Ammon's horn (tissue), 1 donor: ENCODE measurements at regions not wholly inside any gene's neighbourhood (a gene's known extent, or its start where the extent isn't known, plus 50 kb on each side); places are given as distances from the start of the nearest gene placed in this dataset.
A peak's percentile ranks its signal among the peaks of the same experiment; 100 is the strongest.

ENCODE experiments used
- DNase-seq: peaks from one replicate; pipeline ENCODE4 v3.0.0-alpha.2; 2016; ENCODE audit warnings: low spot score

- DNase-seq, result no peak
Observed at GRCh38 chr6:133631421-133631820, 257.5 kb upstream of the TCF21 start.

DNA sequence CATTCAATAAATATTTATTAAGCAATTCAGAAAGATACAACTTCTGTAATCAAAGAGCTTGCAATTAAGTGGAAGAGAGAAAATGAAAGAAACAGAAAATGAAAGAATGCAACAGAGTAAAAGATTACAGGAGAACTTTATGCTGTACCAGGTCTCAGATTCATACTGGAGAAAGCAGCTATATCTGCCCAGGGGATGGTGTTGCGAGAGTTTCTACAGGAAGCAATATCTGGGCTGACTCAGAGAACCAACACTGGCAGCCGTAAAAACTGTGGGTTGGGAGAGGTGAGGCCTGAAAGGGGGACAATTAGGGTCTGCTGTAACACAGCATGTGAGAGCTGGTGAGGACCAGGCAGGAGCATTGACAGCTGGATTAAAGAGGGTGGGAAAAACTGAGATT lies 256.7 kb upstream of the TCF21 start:
- no peak for DNase-seq

GRCh38 chr6:133632906-133633305 lies 256.0 kb upstream of the TCF21 start:
- DNase-seq, result no peak

- DNase-seq, result no peak
Observed at GRCh38 chr6:133634474-133634873, 254.4 kb upstream of the TCF21 start.

DNA sequence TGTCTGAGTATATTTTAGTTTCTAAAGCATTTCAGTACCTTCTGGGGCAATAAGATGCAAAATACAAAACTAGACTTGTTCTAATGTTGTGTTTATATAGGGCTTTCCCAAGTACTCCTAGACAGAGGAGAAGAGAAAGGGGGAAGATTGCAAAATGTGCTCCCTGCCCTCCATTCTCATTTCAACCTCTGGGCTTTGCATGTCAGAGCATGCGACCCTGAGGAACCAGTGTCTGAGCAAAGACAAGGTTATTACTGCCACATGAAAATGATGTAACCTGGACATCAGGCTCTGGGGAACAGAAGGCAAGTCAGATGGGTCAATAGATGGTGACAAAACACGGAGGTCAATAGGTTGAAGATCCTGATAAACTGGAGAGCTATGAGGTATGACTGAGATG lies 253.5 kb upstream of the TCF21 start:
- DNase-seq, result no peak

DNA sequence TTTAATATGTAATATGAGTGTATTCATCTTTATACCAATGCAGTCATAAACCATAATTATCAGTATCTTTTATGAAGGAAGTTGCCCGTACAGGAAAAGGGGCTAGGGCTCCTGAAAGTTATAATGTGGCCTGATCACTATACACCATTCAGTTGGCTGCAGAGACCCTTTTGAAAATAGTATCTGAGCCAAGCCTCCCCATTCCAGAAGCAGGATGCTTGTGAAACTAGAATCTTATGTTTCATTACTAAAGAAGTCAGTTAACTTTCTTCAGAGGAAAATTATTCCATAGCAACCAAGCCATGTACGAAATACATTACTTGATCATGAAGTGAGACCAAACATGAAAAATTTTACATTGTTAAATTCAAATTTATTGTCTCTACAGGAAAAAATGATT lies 251.5 kb upstream of the TCF21 start:
- DNase-seq, result no peak

GRCh38 chr6:133637874-133638273 lies 251.0 kb upstream of the TCF21 start:
- DNase-seq, result no peak

DNA sequence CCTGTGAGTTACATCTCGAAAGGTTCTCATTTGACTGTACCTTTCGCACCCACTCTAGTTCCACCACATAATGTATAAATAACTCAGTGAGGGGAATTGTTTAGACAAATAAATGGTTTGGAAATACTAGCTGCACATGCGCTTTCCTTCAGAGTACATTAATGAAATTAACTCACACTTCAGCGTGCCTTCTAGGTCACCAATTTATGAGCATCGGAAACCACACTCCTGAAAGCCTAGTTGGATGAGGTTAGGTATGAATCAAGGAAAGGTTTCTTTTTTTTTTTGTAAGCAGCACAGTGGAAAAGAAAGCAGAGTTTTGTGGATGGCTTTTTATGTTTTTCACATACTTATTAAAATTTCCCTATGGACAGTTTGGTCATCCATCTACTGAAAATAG lies 247.8 kb upstream of the TCF21 start:
- no peak for DNase-seq

GRCh38 chr6:133644548-133644891 lies 244.4 kb upstream of the TCF21 start:
- no peak for DNase-seq

DNA sequence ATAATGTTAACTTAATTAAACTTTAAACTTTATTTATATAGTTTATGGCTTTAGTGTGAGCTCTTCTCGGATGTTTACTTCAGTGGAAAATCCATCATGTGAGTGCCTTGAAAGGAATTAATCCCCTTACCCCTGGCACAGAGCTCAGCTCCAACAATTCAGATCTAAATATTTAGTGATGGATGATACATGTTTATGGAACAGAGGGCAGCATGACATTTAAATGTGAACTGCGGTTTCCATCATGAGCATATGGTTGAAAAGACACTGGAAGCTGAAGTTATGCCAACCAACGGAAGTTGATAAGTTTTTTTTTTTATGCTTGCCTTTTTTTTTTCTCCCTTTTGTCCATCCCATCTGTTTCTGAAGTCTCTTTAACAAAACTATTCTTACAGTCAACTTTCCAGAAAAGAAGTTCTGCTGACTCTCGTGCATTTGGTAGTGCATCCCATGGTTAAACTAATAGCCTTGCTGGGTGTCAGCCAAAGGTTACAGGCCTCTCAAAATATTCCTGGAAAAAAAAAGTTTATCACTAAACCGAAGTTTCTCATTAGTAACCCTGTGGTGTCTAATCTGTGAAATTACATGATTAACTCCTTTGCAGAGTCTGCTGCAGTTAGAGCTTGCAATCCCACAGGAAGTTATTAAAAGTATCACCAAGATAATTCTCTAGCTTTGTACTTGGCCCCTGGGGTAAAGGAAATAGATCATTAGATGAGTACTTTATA lies 243.9 kb upstream of the TCF21 start:
- DNase-seq, result no peak

GRCh38 chr6:133645966-133646740 lies 242.8 kb upstream of the TCF21 start:
- DNase-seq, result no peak

DNA sequence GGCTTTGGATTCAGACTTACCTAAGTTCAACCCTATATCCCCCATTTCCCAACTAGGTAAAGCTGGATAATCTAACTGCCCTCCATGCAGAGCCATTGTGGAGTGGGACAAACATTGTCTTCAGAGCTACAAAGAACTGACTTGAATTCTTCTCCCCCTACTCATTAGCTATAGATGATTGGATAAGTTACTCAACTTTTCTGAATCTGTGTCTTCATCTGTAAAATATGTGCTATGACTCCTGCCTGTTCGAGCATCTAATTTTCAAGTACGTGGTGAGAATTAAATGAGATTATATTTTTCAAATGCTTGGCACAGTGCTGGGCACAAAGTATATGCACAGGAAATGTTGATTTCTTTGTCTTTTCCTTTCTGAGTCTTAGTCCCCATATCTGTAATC lies 240.3 kb upstream of the TCF21 start:
- DNase-seq, result no peak

- peak; percentile 9 for DNase-seq
Observed at GRCh38 chr6:133671376-133671775, 217.5 kb upstream of the TCF21 start.

DNA sequence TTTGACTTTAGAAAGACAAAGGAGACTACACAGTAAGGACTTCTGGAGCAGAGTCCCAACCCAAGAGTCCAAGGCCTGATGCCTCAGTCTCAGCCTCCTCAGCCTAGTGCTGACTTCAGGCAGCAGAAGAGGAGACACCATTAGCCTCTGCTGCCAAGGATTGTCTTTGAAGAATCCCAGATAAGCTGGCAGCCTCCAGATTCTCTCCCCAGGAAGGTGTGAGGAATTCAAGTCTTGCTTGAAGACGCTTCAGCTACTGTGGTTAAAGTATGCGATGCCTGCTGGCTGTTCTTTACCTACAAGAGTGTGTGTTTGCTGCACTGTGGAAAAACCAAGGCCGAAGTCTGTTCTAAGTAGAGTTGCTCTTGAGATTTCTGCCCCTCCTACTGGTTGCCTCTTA lies 215.9 kb upstream of the TCF21 start:
- no peak for DNase-seq

- DNase-seq, result no peak
Observed at GRCh38 chr6:133674661-133675060, 214.3 kb upstream of the TCF21 start.

DNA sequence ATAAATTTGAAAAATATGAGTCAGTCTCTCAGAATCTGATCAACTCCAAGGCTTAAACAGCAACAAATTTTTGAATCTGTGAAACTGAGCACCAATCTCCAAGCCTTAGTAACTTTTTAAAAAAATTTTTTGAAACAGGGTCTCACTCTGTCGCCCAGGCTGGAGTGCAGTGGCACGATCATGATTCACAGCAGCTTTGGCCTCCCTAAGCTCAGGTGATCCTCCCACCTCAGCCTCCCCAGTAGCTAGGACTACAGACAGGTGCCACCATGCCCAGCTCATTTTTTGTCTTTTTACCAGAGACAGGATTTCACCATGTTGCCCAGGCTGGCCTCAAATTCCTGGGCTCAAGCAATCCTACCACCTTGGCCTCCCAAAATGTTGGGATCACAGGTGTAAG lies 207.9 kb upstream of the TCF21 start:
- DNase-seq, result no peak

- no peak for DNase-seq
Observed at GRCh38 chr6:133681891-133682290, 207.0 kb upstream of the TCF21 start.

DNA sequence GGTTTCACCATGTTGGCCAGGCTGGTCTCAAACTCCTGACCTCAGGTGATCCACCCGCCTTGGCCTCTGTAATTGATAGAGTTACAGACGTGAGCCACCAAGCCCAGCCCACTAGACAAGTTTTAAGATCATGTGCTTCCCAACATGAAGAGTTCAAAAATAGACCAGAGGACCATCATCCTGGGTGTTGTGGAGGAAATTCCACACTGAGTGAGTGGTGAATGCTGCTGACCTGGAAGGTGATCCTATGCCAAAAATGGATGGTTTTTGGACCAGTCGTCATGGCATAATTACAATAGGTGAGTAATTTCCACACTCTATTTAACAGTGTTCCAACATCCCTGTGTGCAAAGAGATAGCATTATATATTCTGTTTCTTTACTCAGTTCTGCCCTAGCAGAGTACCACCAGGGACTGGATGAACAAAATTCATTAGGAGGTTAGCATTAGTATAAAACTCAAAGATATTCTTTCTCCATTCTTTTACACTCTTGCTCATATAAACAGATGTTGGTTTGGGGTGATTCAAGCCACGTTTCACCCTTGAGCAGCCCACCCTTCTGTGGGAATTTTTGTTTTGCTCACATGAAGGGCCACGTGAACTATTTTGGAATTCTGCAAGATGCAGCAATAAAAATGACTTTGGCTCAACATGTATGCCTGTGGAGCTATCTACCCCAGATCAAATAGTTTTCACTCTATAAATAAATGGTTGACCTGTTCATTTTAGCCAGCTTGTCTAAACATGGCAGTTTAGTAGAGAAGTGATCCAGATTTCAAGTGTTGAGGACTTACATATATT lies 206.2 kb upstream of the TCF21 start:
- DNase-seq, result no peak

DNA sequence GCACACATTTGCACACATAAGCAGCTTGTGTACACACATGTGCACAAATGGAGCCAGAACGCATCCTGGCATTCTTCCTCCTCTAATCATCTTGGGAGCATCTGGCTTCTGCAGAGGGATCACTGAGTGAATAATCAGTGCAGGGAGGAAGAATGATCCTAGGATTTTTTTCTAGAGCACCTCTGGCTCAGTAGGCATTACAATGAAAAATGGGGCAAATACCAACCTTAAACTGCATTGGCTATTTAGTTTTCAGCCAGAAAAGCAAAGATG lies 205.7 kb upstream of the TCF21 start:
- no peak for DNase-seq

- no peak for DNase-seq
Observed at GRCh38 chr6:133683606-133684005, 205.3 kb upstream of the TCF21 start.

GRCh38 chr6:133688705-133689492 lies 200.0 kb upstream of the TCF21 start:
- DNase-seq, result no peak

- DNase-seq, result no peak
Observed at GRCh38 chr6:133689863-133690262, 199.1 kb upstream of the TCF21 start.
